ENCODE measurements at regions not wholly inside any gene's neighbourhood (a gene's known extent, or its start where the extent isn't known, plus 50 kb on each side); places are given as distances from the start of the nearest gene placed in this dataset.

DNA sequence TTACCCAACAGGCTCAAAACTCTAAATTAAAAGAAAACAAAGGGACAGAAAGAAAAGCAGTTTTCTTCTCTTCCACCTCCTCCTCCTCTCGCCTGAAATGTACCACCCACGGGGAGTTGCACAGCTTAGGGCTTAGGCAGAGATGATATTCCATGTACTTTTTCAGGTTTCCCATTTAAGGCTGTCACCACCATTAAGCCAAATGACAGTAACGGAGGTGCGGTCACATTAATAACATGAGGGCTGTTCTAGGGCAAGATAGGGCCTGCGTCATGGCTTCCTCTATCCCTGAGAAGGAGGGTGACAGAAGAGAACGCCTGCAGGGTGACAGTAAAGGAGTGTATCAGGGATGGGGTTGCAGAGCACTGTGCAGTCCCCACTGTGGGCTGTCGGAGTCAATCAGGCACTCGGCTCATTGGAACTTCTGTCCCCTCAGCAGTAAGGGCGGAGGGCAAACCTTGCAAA, 51.7 kb upstream of the TJP1 start (continued):
- TF ChIP-seq ZNF565 (CRISPR knock-in tag; conservative IDR thresholded peaks at IDR 0.05; ENCODE audit: low read depth), result no peak
- TF ChIP-seq, protein P1, sequence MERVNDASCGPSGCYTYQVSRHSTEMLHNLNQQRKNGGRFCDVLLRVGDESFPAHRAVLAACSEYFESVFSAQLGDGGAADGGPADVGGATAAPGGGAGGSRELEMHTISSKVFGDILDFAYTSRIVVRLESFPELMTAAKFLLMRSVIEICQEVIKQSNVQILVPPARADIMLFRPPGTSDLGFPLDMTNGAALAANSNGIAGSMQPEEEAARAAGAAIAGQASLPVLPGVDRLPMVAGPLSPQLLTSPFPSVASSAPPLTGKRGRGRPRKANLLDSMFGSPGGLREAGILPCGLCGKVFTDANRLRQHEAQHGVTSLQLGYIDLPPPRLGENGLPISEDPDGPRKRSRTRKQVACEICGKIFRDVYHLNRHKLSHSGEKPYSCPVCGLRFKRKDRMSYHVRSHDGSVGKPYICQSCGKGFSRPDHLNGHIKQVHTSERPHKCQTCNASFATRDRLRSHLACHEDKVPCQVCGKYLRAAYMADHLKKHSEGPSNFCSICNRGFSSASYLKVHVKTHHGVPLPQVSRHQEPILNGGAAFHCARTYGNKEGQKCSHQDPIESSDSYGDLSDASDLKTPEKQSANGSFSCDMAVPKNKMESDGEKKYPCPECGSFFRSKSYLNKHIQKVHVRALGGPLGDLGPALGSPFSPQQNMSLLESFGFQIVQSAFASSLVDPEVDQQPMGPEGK (CRISPR knock-in tag; IDR thresholded peaks at IDR 0.05; ENCODE audit: borderline replicate concordance), result no peak
- no peak for TF ChIP-seq GLIS3 (CRISPR knock-in tag; IDR thresholded peaks at IDR 0.05)
- TF ChIP-seq ZC3H10 (CRISPR knock-in tag; IDR thresholded peaks at IDR 0.05), result no peak
- no peak for TF ChIP-seq TSHZ2 (CRISPR knock-in tag; IDR thresholded peaks at IDR 0.05)

- no peak for ATAC-seq
- TF ChIP-seq CREB5 (CRISPR knock-in tag; IDR thresholded peaks at IDR 0.05; ENCODE audit: low read depth) (no peak), ZNF70 (CRISPR knock-in tag; IDR thresholded peaks at IDR 0.05) (no peak), TCF4 (CRISPR knock-in tag; IDR thresholded peaks at IDR 0.05; ENCODE audit: borderline replicate concordance) (no peak), TOX (CRISPR knock-in tag; IDR thresholded peaks at IDR 0.05; ENCODE audit: borderline replicate concordance) (no peak), ZC3H10 (CRISPR knock-in tag; IDR thresholded peaks at IDR 0.05) (no peak)
Measured at GRCh38 chr15:29873264-29873663, 51.0 kb upstream of the TJP1 start.

DNA sequence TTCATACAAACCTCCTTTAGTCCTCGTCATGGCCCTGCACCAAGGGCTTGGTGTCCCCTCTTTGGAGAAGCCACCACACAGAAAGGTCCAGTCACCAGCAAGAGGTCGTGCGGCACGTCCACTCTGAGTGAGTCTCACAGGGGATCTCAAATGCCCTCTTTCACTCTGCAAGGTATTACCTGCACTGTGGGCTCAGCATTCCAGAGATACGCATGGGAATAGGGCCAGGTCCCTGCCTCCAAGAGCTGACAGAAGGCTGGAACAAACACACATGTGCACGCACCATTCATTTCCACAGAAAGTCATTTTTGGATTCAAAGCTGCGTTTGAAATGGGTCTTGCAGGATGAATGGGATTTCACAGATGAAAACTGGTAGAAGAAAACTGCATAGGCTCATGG, 50.4 kb upstream of the TJP1 start:
- no peak for ATAC-seq
- TF ChIP-seq CSDC2 (CRISPR knock-in tag; IDR thresholded peaks at IDR 0.05), result no peak
- no peak for TF ChIP-seq ZC3H10 (CRISPR knock-in tag; IDR thresholded peaks at IDR 0.05)
- TF ChIP-seq ISL1 (CRISPR knock-in tag; IDR thresholded peaks at IDR 0.05), result no peak
- no peak for TF ChIP-seq ZFP3 (CRISPR knock-in tag; IDR thresholded peaks at IDR 0.05)
- TF ChIP-seq GLIS3 (CRISPR knock-in tag; IDR thresholded peaks at IDR 0.05), result no peak
- no peak for TF ChIP-seq SNAI2 (CRISPR knock-in tag; IDR thresholded peaks at IDR 0.05)
- TF ChIP-seq ZFP30 (CRISPR knock-in tag; IDR thresholded peaks at IDR 0.05), result no peak
- TF ChIP-seq TOX (CRISPR knock-in tag; IDR thresholded peaks at IDR 0.05; ENCODE audit: borderline replicate concordance), result no peak
- TF ChIP-seq, protein P2, sequence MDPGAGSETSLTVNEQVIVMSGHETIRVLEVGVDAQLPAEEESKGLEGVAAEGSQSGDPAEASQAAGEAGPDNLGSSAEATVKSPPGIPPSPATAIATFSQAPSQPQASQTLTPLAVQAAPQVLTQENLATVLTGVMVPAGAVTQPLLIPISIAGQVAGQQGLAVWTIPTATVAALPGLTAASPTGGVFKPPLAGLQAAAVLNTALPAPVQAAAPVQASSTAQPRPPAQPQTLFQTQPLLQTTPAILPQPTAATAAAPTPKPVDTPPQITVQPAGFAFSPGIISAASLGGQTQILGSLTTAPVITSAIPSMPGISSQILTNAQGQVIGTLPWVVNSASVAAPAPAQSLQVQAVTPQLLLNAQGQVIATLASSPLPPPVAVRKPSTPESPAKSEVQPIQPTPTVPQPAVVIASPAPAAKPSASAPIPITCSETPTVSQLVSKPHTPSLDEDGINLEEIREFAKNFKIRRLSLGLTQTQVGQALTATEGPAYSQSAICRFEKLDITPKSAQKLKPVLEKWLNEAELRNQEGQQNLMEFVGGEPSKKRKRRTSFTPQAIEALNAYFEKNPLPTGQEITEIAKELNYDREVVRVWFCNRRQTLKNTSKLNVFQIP (CRISPR knock-in tag; IDR thresholded peaks at IDR 0.05; ENCODE audit: borderline replicate concordance, low read depth), result no peak
- no peak for TF ChIP-seq ZNF70 (CRISPR knock-in tag; IDR thresholded peaks at IDR 0.05)
